HG03139 (cell line): ENCODE measurements at regions not wholly inside any gene's neighbourhood (a gene's known extent, or its start where the extent isn't known, plus 50 kb on each side); places are given as distances from the start of the nearest gene placed in this dataset.

ENCODE experiments used
- ATAC-seq: cut with Tn5 transposase; IDR thresholded peaks from one replicate; pipeline ENCODE4 v1.9.1; 2021; ENCODE audit not compliant: unreplicated experiment

GRCh38 chr5:120388016-120388781, 75.9 kb upstream of the PRR16 start:
- ATAC-seq: no peak

GRCh38 chr5:120394259-120394658, 69.8 kb upstream of the PRR16 start:
- no peak for ATAC-seq

DNA sequence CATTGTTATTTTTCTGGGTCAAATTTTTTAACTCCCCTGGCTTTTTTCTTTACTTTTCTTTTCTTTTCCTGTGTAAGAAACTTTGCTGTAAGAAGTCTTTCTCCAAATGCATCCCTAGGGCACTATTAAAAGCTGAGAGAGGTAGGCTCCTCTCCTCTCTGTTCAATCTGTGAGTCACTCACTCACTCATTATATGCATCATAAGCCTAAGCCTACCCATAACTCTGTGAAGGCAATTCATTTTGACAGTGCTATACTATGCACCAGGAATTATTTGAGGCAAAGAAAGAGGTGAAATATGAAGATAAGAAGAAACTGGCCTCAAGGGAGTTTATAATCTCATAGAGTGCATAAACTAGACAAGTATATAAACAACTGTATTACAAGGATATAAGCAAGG, 67.9 kb upstream of the PRR16 start:
- ATAC-seq: no peak

DNA sequence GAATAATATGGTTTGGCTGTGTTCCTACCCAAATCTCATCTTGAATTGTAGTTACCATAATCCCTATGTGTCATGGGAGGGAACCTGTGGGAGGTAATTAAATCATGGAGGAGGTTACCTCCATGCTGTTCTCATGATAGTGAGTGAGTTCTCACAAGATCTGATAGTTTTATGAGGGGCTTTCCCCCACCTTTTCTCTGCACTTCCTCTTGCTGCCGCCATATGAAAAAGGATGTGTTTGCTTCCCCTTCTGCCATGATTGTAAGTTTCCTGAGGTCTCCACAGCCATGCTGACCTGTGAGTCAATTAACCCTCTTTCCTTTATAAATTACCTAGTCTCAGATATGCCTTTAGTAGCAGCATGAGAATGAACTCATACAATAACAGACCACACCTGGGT, 63.7 kb upstream of the PRR16 start:
- ATAC-seq: no peak

- no peak for ATAC-seq
Observed at GRCh38 chr5:120402606-120403005, 61.5 kb upstream of the PRR16 start.

- ATAC-seq: no peak
Observed at GRCh38 chr5:120405286-120405864, 58.7 kb upstream of the PRR16 start.

DNA sequence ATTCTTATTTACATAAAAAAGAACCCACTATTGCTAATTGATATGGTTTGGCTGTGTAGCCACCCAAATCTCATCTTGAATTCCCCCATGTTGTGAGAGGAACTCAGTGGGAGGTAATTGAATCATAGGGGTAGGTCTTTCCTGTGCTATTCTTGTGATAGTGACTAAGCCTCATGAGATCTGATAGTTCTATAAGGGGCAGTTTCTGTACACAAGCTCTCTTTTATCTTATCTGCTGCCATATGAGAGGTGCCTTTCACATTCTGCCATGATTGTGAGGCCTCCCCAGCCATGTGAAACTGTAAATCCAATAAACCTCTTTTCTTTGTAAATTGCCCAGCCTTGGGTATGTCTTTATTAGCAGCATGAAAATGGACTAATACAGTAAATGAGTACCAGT, 58.2 kb upstream of the PRR16 start:
- ATAC-seq: no peak

- no peak for ATAC-seq
Observed at GRCh38 chr5:120413686-120414085, 50.4 kb upstream of the PRR16 start.
